ENCODE measurements at regions not wholly inside any gene's neighbourhood (a gene's known extent, or its start where the extent isn't known, plus 50 kb on each side); places are given as distances from the start of the nearest gene placed in this dataset.

GRCh38 chr5:74355041-74355824, 285.3 kb downstream of the ENC1 start:
- H3K27ac ChIP-seq (ENCODE audit: low read depth, low read length, poor library complexity, severe bottlenecking) = no peak overlapping the region
- H3K9me3 ChIP-seq (ENCODE audit: low read depth, low read length, poor library complexity, severe bottlenecking) = no peaks in the 10 kb centered on the region
- no peak for TF ChIP-seq CTCF (conservative IDR thresholded peaks at IDR 0.05; ENCODE audit: low read depth, low read length)
- no peak for TF ChIP-seq EZH2 (IDR thresholded peaks at IDR 0.05; ENCODE audit: borderline replicate concordance, low read depth, low read length, poor library complexity, severe bottlenecking)
- H3K4me3 ChIP-seq (ENCODE audit: low read depth, low read length, poor library complexity, severe bottlenecking) = no peak overlapping the region
- no peaks in the 10 kb centered on the region for H3K4me1 ChIP-seq (ENCODE audit: insufficient read depth, low read length, poor library complexity, severe bottlenecking)
- no peak for DNase-seq (ENCODE audit: low spot score)
- H3K36me3 ChIP-seq (ENCODE audit: insufficient read depth, low read length, poor library complexity, severe bottlenecking) = no peaks in the 10 kb centered on the region
- no peaks in the 10 kb centered on the region for H3K27me3 ChIP-seq (replicated peaks; ENCODE audit: insufficient read depth, low read depth, low read length, poor library complexity)
- CTCF ChIA-PET = no interaction called here
- BruUV-seq (replicated peaks) = no TSS peak
- intact Hi-C loops (cut with micrococcal nuclease; ENCODE audit: unreplicated experiment) = no loop called here
- POLR2A ChIA-PET (ENCODE audit: low non-redundant PET) = no interaction called here

GRCh38 chr5:74352256-74352655, 288.3 kb downstream of the ENC1 start:
- CTCF ChIA-PET = no interaction called here
- BruUV-seq (replicated peaks) = no TSS peak
- no peaks in the 10 kb centered on the region for H3K4me1 ChIP-seq (ENCODE audit: insufficient read depth, low read length, poor library complexity, severe bottlenecking)
- no peak overlapping the region for H3K4me3 ChIP-seq (ENCODE audit: low read depth, low read length, poor library complexity, severe bottlenecking)
- no peaks in the 10 kb centered on the region for H3K27me3 ChIP-seq (replicated peaks; ENCODE audit: insufficient read depth, low read depth, low read length, poor library complexity)
- no peak overlapping the region for H3K27ac ChIP-seq (ENCODE audit: low read depth, low read length, poor library complexity, severe bottlenecking)
- POLR2A ChIA-PET (ENCODE audit: low non-redundant PET) = no interaction called here
- no peak for DNase-seq (ENCODE audit: low spot score)
- intact Hi-C loops (cut with micrococcal nuclease; ENCODE audit: unreplicated experiment) = no loop called here
- TF ChIP-seq EZH2 (IDR thresholded peaks at IDR 0.05; ENCODE audit: borderline replicate concordance, low read depth, low read length, poor library complexity, severe bottlenecking) = no peak
- no peak for TF ChIP-seq CTCF (conservative IDR thresholded peaks at IDR 0.05; ENCODE audit: low read depth, low read length)
- H3K9me3 ChIP-seq (ENCODE audit: low read depth, low read length, poor library complexity, severe bottlenecking) = no peaks in the 10 kb centered on the region
- no peaks in the 10 kb centered on the region for H3K36me3 ChIP-seq (ENCODE audit: insufficient read depth, low read length, poor library complexity, severe bottlenecking)

GRCh38 chr5:74342948-74343682, 297.4 kb downstream of the ENC1 start:
- Histone ChIP-seq H3K27ac (ENCODE audit: low read depth, low read length, poor library complexity, severe bottlenecking) (no peak overlapping the region), H3K4me1 (ENCODE audit: insufficient read depth, low read length, poor library complexity, severe bottlenecking) (no peaks in the 10 kb centered on the region), H3K4me3 (ENCODE audit: low read depth, low read length, poor library complexity, severe bottlenecking) (no peak overlapping the region), H3K27me3 (replicated peaks; ENCODE audit: insufficient read depth, low read depth, low read length, poor library complexity) (no peaks in the 10 kb centered on the region), H3K9me3 (ENCODE audit: low read depth, low read length, poor library complexity, severe bottlenecking) (no peaks in the 10 kb centered on the region), H3K36me3 (ENCODE audit: insufficient read depth, low read length, poor library complexity, severe bottlenecking) (no peaks in the 10 kb centered on the region)
- TF ChIP-seq CTCF (conservative IDR thresholded peaks at IDR 0.05; ENCODE audit: low read depth, low read length) (no peak), EZH2 (IDR thresholded peaks at IDR 0.05; ENCODE audit: borderline replicate concordance, low read depth, low read length, poor library complexity, severe bottlenecking) (no peak)
- DNase-seq (ENCODE audit: low spot score) = no peak
- intact Hi-C loops (cut with micrococcal nuclease; ENCODE audit: unreplicated experiment) = no loop called here
- ChIA-PET CTCF (no interaction called here), POLR2A (ENCODE audit: low non-redundant PET) (no interaction called here)
- no TSS peak for BruUV-seq (replicated peaks)
